AG08396 (cell line): ENCODE measurements at regions not wholly inside any gene's neighbourhood (a gene's known extent, or its start where the extent isn't known, plus 50 kb on each side); places are given as distances from the start of the nearest gene placed in this dataset.

Source experiments
- DNase-seq: peaks from one replicate; pipeline ENCODE4 v3.0.0; 2012; ENCODE audit warnings: low spot score, mixed read lengths

DNA sequence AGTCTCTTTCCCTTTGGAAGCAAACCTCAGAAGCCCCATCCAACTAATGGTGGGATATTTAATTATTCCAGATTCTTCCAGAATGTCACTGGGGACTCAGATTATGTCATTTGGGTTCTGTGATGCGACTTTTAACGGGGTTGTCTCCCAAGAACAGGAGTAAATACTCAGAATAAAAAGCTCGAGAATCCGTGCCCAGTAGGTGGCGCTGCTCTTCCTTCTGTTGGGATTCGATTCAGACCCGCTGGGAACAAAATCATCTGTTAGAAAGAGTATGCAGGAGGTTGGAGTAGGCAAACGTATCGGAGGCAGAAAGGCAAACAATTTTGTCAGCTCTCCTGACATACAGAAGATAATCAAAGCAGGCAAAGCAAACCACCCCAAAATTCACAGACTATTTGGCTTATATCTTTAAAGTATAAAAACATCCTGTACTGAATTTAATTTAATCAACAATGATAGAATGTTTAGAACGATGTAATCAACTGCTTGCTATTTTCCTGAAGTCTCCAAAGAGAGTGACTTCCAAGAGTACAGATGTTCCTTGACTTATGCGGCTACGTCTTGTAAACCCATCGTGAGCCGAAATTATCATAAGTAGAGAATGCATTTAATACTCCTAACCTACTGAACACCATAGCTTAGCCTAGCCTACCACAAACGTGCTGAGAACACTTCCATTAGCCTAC is 169.8 kb upstream of the RAI14 start:
- peak; percentile 75 for DNase-seq

DNA sequence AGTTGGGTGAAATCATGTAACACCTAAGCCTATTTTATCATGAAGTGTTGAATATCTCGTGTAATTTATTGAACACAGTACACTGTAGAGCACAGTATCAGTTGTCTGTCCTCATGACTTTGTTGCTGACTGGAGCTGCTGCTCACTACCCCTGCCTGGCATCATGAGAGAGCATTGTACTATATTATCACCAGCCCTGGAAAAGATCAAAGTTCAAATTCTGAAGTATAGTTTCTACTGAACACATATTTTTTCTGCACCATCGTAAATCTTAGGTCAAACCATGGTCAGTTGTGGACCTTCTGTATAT is 169.3 kb upstream of the RAI14 start:
- DNase-seq, result no peak

DNA sequence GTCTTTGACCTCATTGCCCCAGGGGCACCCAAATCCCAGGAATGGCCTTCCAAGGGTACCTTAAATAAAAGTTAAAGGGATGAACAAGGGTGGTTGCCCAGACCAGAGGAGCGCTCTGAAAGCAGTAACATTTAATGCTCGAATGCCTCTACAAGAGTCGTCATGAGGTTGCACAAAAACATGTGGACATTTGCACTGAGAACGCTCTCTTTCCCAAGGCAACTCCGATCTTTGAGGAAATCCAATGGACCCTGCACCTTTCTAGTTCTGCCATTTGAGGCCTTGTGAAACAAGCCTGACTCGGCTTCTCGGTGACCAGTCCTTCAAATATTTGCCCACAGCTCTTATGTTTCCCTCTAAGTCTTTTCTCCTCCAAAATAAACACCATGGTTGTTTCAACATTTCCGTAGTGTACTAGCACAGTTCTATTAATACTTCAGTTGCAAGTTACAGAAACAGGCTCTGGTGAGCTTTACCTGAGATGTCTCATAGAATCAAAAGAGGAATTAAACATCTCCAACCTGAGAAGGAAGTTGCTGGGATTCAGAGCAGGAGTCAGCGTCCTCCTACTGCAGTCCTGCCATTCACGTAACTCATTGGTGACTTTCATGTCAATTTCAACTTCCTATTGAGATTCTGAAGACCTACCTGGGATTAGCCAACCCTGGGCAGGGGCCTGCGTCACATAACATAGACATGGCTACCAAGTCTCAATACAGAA is 168.8 kb upstream of the RAI14 start:
- DNase-seq, result peak; percentile 86

DNA sequence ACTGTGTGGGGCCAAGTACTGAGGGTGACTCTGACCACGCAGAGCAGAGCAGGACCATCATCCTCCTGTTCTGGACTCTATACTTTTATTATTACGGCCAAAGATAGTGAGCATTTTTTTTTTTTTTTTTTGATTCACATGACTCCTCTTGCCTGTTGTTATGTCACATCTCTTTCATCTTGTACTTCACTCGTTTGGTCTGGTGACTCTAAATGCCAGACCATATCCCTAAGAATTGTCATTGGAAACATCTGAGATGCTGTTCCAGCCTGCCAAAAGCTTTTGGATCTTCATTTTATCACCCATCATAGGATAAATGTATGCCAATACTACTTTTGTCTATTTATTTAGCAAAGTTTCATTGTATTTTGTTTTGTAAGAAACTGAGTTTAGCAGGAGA is 168.2 kb upstream of the RAI14 start:
- DNase-seq, result no peak

DNA sequence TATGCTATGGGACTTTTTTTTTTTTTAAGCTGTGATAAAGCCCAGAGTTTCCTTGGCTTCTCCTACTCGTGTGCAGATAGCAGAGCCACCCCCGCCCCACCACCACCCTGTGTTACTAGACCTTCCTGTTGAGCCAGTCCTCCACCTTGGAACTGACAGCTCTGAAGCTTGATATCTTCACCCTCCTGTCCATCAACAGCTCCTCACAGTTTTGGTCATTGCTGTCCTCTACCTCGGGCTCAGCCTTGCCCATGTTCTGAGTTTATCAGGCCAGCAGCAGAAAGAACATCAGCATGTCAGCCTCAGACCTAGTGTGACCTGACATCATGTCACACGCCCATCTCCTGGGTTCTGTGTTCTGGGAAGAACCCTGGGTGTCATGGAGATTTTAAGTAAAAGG is 167.1 kb upstream of the RAI14 start:
- DNase-seq, result no peak

DNA sequence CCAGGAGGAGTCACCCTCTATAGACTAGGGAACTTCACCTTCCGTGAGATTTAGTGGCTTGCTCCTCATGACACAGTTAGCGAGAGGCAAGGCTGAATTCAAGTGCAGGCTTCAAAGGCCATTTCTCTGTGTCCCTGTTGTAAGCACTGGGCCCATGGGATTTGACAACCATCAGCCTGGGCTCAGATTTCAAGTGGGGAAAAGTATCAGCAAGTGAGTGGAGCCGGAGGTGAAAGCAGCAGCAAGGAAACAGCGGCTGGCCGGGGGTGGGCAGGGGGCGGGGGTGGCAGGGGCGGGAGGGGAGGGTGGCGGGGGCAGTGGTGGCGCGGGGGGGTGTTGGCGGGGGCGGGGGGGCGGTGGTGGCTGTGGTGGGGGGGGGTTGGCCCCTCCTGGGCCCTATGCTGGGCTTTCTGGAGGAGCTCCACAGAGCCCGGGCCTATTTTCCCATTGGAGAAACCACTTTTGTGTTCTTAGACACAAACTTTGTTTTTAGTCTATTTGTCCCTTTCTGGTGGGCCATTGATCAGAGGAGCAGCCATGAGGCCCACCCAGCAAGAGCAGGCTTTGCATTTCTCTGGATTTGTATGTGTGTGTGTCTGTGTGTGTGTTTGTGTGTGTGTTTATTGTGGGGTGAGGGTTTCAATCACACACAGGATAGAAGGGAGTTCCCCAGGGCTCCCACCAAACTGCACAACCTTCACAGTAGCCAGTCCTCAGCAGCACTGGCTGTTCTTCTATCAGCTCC is 165.4 kb upstream of the RAI14 start:
- peak; percentile 39 for DNase-seq

DNA sequence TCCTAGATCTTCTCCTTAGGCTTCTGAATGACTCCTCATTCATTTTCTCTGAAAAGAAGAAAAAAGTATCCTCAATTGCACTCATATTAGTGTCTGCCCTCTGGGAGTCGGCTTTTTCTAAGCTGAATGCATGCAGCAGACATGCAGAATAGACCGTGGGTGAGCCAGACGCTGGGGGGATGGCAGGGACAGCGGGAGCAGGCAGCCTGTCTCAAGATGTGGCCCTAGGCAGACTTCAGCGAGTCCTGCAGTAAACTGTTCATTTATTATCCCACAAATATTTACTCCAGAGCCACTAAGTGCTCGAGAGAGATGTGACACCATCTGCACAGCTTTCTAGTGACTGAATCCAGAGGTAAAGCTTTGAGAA is 164.9 kb upstream of the RAI14 start:
- peak; percentile 57 for DNase-seq

DNA sequence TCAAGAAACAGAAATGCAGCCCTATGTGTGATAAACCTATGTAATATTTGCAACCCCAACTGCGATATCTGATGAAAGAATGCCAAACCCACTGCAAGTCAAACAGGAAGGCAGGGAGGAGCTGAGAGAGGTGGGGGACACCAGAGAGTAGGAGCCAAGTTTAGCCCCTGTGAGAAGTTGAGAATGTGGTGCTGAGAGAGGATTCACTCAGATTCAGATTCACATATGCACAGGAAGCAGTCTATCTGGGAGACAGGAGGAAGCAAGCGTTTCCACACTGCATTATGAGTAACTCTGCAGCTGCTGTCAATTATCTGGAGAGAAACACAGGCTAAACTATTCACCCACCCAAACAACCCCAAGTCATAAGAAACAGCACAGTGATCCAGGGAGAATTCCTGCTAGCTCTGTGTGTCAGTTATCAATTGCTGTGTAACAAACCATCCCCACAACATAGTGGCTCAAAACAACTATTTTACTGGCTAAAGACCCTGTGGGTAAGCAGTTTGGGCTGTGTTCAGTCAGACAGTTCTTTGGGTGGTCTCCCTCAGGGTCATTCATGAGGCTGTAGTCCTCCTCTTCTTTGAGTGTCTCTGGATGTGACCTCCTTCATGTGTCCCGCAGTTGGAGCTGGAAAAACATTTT is 161.9 kb upstream of the RAI14 start:
- no peak for DNase-seq

DNA sequence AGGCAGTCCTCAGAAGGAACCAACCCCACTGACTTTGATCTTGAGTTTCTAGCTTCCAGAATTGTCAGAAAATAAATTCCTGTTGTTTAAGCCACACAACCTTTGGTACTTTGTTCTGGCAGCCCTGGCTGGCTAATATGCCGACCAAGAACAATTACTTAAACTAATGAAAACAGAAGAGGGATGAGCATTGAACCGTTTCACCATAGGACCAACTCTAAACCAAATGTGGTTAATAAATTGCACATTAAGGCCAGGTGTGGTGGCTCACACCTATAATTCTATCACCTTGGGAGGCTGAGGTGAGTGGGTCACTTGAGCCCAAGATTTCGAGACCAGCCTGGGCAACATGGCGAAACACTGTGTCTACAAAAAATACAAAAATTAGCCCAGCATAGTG is 160.9 kb upstream of the RAI14 start:
- DNase-seq, result no peak

DNA sequence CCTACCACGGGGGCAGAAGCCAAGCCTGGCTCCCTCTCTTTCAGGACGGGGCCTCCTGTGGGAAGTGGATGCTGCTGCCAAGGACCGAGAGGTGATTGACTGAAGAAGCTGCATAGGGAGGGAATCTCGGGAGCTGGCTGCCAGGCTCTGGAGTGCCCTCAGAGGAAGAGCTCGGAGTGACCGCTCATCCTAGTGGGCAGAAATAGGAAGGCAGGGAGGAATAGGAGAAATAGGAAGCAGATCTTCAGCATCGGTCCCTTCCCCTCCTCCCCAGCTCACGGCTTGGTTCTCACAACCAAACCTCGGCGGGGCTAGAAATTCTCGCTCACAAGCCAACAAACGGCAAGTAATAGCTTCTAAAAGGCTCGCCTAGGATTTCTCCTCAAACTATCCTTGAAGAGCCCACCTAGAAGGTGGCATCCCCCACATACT is 159.9 kb upstream of the RAI14 start:
- DNase-seq, result peak; percentile 45

DNA sequence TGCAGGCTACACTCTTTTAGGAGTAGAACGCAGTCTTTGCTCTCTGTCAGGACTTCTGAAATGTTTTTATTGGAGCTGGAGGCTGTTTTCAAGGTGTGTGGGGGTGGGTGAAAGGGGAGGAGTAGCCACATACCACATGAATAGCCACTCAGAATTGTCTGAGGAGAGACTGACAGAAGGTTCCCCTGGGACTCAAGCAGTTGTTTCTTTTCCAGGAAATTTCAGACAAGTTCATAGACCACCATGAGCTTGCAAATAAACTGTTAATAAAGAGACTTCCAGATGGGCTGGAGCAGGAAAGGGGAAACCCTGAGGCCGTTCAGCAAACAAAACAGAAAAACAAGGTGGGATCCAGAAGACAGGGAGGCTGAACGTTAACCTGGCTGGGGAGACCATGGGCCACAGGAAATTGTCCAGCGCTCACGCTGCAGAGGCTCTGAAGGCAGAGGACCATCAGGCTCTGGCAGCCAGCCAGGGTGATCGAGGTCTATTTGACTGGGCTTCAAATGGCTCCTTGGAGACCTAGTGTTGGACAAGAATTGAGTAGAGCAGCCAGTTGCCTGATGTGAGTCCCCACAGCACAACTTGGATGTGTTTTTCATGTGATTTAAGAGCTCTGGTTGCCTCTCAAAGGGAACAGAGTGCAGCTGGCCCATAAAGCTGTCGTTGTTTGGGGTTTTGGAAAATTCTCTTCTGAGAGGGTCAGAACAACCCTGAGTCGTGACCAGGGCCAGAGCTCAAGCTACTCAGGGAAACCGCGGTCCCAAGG is 159.2 kb upstream of the RAI14 start:
- no peak for DNase-seq

DNA sequence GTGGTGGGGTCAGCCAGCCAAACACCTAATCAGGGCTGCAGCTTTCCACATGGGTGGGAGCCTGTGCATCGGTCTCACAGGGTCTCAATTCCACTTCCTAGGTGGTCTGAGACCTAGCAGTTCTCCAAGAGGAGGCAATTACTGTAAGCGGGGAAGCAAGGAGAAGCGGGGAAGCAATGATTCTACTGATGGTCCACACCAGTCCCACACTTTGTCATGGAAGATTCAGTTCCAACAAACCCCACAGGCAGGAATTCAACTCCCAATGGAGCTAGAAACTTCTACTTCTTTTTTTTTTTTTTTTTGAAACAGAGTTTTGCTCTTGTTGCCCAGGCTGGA is 158.7 kb upstream of the RAI14 start:
- no peak for DNase-seq

DNA sequence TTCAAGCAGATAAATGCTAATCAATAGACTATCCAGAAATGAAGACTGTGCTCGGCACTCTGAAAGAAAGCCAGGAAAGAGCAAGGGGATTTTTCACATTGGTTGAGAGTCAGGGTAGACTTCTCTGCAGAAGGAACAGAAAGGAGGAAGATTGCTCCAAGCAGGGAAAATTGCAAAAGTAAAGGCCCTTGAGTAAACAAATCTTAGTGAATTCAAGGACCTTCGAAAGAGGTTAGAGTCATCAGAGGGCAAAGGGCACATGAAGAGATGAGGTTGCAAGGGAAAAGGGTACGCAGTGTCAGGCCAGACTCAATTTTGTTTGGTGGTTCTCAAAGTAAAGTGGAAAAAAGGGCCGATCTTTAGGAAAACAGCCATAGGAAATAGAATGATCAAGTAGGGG is 157.6 kb upstream of the RAI14 start:
- DNase-seq, result no peak

DNA sequence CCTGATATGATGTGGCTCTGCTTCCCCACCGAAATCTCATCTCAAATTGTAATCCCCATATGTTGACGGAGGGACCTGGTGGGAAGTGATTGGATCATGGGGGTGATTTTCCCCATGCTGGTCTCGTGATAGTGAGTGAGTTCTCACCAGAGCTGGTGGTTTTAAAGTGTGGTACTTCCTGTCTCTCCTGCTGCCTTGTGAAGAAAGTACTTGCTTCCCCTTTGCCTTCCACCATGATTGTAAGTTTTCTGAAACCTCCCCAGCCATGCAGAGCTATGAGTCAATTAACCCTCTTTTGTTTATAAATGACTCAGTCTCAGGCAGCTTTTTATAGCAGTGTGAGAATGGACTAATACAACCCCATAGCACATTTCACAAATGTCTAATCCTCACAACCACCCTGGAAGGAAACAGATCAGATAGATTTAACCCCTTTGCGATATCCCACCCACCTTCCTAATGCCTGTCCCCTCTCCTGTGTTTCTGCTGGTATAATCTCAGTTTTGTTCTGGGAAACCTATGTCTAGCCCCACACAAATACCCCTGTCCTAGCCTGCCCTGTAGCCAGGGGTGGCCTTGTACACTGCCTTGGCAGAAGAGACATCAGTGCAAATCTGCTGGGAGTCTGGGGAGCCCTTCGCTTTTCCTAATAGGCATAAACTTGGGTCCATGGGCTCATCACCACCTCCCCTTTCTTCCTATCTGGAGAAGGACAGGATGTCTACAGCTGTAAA is 157.0 kb upstream of the RAI14 start:
- DNase-seq, result no peak

DNA sequence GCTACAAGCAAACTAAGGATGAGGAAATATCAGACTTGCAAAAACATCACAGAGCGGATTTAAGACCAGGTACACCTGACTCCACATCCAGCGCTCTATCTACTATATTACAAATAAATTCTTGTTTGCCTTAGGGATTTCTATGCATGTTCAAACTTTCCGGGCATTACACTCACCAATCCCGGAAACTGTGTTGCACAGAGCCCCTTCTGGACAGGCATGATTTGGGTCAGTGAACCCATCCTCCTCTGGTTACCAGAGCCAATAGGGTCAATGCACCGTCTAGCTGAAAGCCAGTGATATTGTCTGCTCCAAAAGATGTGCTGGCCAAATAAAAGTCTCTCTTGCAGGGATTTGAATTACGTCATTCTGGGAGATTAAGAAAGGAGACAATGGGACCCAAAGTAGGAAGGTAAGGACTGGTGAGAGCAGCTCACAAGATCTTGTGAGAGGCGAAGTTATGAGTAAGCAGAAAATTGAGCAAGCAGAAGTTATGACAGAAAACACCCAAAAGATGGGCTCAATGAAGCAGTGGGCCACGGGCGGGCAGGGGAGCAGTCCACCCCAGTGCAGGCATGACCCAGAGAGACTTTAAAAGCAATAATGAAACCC is 155.8 kb upstream of the RAI14 start:
- no peak for DNase-seq

DNA sequence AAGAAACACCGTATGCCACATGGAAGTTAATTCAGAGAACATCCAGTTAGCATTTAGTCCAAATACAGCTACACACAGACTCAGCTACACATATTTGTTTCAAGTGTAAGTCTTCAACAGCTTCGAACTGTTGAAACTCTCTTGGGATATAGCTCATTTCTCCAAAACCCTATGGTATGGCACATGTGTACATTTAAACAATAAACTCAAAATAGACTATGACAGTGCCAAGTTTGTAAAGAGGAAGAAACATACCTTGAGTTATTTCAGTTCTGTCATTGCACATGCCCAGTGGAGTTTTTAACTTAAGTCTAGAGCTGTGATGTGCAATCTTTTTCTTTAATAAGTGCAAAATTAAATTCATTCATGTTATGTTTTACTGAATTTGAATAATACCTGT is 155.1 kb upstream of the RAI14 start:
- DNase-seq, result no peak

DNA sequence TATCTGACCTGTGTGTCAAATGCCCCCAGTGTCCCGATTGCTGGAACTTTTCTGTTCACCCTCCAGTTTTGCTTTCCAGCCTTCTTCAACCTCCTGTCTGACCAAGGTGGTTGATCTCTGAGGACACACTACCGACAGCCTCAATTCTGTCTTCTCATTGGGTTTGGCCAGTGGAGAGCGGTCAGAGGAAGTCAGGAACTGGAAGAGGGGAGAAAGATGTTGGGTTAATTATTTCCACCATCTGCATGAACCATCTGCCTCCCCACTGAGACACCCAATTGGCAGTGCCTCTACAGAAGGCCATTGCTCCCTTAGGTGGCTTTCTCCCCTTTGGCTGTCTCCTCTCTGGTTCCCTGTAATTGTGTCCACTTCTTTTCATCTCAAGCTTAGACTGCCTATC is 154.3 kb upstream of the RAI14 start:
- no peak for DNase-seq

DNA sequence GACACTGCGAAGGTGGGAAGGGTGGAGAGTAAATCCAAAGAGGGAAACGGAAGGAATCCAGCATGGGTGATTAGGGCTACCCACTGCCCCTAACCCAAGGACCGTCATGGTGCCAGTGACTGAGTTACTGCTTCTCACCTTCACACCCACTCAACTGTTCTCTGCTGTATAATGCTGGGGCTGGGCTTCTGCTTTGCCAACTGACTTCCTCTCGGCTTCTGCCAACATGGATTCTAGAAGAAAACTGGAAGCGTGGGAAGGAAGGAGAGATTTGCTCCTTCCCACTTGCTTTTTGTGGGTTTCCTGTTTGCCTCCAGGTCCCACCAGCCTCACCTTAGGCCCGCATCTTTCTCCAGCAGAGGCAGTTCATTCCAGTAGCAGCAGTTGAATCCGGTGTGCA is 153.5 kb upstream of the RAI14 start:
- DNase-seq, result no peak

DNA sequence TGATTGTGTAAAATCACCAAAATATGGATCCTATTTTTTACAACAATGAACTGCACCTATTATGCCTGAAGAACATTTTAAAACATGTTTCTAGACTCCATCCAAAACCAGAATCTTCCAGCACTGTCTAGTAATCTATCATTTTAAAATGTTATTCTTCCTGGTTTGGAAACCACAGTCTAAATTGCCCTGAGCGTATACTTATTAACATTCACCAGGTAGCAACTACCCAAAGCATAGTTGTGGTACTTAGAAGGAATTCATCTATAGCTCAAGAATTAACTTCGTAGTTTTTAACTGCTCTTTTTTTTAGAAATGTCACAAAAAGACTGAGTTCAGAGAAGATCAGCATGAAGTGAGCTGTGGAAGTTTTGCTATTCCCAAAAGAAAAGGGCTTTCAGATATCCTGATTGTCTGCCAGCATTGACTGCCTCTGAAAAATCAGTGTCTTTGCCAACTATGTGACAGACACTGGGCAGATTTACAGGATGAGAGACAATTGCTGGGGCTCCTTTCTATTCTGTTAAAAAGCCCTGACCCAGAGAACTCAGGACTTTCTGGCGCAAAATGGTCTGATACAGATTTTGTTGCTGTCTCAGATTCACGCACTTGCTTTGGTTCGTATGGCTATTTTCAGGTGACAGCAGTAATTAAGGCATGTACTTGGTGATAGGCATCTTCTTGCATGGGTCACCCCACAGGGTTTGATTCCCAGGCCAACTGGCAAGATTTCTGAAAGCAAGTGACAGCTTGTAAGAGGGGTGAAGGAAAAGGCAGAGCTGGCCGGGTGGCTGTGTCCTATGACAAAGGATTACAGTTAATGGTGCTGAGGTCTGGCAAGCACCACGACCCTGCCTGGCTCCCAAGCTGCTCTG is 152.5 kb upstream of the RAI14 start:
- no peak for DNase-seq

DNA sequence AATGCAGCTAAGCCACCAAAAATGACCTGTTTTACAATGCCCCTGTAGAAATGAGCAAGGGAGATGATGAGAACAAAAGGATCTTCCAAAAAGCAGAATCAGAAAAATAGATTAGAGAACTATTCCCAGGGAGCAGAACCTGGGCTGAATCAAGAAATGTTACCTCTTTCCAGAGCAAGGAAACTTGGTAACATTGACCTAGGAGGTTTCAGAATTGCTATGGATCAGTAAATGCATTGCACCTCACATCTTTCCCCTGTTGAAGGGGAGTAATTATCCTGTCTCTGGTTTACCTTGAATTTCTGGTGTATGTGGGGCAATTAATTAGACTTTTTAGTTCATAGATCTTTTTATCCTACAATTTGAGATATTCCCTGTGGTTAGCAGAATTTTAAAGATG is 151.2 kb upstream of the RAI14 start:
- DNase-seq, result no peak
